ENCODE measurements at regions not wholly inside any gene's neighbourhood (a gene's known extent, or its start where the extent isn't known, plus 50 kb on each side); places are given as distances from the start of the nearest gene placed in this dataset.

DNA sequence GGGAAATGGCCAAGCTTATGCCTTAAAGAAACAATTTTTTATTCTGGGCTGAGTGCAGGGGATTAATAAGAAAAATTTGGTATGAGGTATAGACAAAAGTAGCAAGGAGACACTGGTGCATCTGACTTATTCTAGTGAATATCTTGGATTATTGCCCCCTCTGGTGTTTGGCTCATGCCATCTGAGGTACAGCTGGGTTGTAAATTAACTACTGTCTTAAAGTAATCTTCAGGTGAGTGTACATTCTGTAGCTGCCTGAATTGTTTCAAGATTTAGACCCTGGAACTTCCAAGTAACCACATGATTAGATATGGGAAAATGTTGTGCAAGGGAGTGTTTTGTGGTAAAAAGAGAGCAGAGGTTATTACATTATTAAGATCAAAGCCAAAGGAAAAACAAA is 988.7 kb downstream of the FAM133A start:
- H3K4me1 Mint-ChIP-seq (ENCODE audit: low read depth, unreplicated experiment) = no peaks in the 10 kb centered on the region
- H3K9me3 Mint-ChIP-seq (ENCODE audit: unreplicated experiment) = peaks cover 4% of the 10 kb centered on the region
- Histone ChIP-seq H3K4me3 (ENCODE audit: insufficient read depth, low read depth, low read length) (no peak overlapping the region), H3K36me3 (ENCODE audit: insufficient read depth, low read length) (no peaks in the 10 kb centered on the region), H3K27ac (ENCODE audit: low read depth, low read length) (no peak overlapping the region), H3K9ac (ENCODE audit: low read length) (no peak overlapping the region), H3K27me3 (ENCODE audit: insufficient read depth, low read length) (no peaks in the 10 kb centered on the region), H3K9me3 (ENCODE audit: insufficient read depth, low read depth, low read length) (no peaks in the 10 kb centered on the region), H3K4me2 (ENCODE audit: low read length) (no peak overlapping the region), H3K4me1 (ENCODE audit: insufficient read depth, low read length) (no peaks in the 10 kb centered on the region), H4K20me1 (ENCODE audit: insufficient read depth, low read length) (no peaks in the 10 kb centered on the region), H3K79me2 (ENCODE audit: insufficient read depth, low read length) (no peaks in the 10 kb centered on the region), H2AFZ (ENCODE audit: low read depth, low read length) (no peak overlapping the region)
- no peaks in the 10 kb centered on the region for H3K27me3 Mint-ChIP-seq (ENCODE audit: low read depth, unreplicated experiment)
- no peak overlapping the region for H3K4me3 Mint-ChIP-seq (ENCODE audit: unreplicated experiment)
- DNase-seq (ENCODE audit: low read depth) (no peak), FAIRE-seq (peak; percentile 82)
- no peak overlapping the region for H3K27ac Mint-ChIP-seq (ENCODE audit: unreplicated experiment)
- H3K36me3 Mint-ChIP-seq (ENCODE audit: low read depth, unreplicated experiment) = no peaks in the 10 kb centered on the region
- TF ChIP-seq EZH2 (IDR thresholded peaks at IDR 0.05; ENCODE audit: insufficient read depth, low read length) = no peak
- TF ChIP-seq, protein P1, sequence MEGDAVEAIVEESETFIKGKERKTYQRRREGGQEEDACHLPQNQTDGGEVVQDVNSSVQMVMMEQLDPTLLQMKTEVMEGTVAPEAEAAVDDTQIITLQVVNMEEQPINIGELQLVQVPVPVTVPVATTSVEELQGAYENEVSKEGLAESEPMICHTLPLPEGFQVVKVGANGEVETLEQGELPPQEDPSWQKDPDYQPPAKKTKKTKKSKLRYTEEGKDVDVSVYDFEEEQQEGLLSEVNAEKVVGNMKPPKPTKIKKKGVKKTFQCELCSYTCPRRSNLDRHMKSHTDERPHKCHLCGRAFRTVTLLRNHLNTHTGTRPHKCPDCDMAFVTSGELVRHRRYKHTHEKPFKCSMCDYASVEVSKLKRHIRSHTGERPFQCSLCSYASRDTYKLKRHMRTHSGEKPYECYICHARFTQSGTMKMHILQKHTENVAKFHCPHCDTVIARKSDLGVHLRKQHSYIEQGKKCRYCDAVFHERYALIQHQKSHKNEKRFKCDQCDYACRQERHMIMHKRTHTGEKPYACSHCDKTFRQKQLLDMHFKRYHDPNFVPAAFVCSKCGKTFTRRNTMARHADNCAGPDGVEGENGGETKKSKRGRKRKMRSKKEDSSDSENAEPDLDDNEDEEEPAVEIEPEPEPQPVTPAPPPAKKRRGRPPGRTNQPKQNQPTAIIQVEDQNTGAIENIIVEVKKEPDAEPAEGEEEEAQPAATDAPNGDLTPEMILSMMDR (IDR thresholded peaks at IDR 0.05; ENCODE audit: insufficient read depth, low read depth, low read length) = no peak

DNA sequence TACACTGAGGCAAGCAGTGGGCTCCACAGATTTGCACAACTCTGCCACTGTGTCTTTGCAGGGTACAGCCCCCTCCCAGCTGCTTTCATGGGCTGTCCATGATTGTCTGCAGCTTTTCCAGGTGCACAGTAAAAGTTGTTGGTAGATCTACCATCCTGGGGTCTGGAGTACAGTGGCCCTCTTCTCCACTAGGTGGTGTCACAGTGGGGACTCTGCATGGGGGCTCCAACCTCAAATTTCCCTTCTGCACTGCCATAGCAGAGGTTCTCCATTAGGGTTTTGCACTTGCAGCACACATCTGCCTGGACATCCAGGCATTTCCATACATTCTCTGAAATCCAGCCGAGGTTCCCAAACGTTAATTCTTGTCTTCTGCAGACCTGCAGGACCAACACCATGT is 1002.3 kb downstream of the FAM133A start:
- Histone ChIP-seq H3K27me3 (ENCODE audit: insufficient read depth, low read length) (no peaks in the 10 kb centered on the region), H3K9ac (ENCODE audit: low read length) (no peak overlapping the region), H3K27ac (ENCODE audit: low read depth, low read length) (no peak overlapping the region), H3K9me3 (ENCODE audit: insufficient read depth, low read depth, low read length) (no peaks in the 10 kb centered on the region), H4K20me1 (ENCODE audit: insufficient read depth, low read length) (no peaks in the 10 kb centered on the region), H3K4me2 (ENCODE audit: low read length) (no peak overlapping the region), H3K36me3 (ENCODE audit: insufficient read depth, low read length) (no peaks in the 10 kb centered on the region), H2AFZ (ENCODE audit: low read depth, low read length) (no peak overlapping the region), H3K79me2 (ENCODE audit: insufficient read depth, low read length) (no peaks in the 10 kb centered on the region), H3K4me3 (ENCODE audit: insufficient read depth, low read depth, low read length) (no peak overlapping the region), H3K4me1 (ENCODE audit: insufficient read depth, low read length) (no peaks in the 10 kb centered on the region)
- no peaks in the 10 kb centered on the region for H3K4me1 Mint-ChIP-seq (ENCODE audit: low read depth, unreplicated experiment)
- FAIRE-seq = no peak
- no peak for TF ChIP-seq EZH2 (IDR thresholded peaks at IDR 0.05; ENCODE audit: insufficient read depth, low read length)
- TF ChIP-seq, protein P1 (IDR thresholded peaks at IDR 0.05; ENCODE audit: insufficient read depth, low read depth, low read length) = no peak
- no peaks in the 10 kb centered on the region for H3K36me3 Mint-ChIP-seq (ENCODE audit: low read depth, unreplicated experiment)
- H3K4me3 Mint-ChIP-seq (ENCODE audit: unreplicated experiment) = no peak overlapping the region
- no peaks in the 10 kb centered on the region for H3K27me3 Mint-ChIP-seq (ENCODE audit: low read depth, unreplicated experiment)
- no peak for DNase-seq (ENCODE audit: low read depth)
- no peak overlapping the region for H3K27ac Mint-ChIP-seq (ENCODE audit: unreplicated experiment)
- H3K9me3 Mint-ChIP-seq (ENCODE audit: unreplicated experiment) = no peaks in the 10 kb centered on the region

DNA sequence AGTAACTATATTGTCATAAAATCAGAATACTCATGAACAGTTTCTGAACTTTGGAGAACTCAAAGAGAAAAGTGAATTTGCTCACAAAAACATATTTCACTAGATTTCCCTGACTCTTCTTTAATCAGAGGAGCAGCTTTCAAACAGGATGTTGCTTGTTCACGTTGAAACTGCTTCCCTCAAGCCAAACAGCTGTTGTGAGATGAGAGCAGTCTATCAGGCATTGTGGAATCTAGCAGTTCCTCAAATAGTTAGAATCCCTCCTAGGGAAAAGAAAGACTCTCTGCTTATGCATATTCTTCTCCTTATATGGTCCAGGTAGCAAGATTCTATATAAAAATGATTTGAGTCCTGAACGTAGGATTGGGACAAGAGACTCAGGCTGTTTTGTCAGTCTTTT is 1012.1 kb downstream of the FAM133A start:
- H3K9me3 Mint-ChIP-seq (ENCODE audit: unreplicated experiment) = peaks cover 3% of the 10 kb centered on the region
- H3K4me3 Mint-ChIP-seq (ENCODE audit: unreplicated experiment) = no peak overlapping the region
- Histone ChIP-seq H3K4me1 (ENCODE audit: insufficient read depth, low read length) (no peaks in the 10 kb centered on the region), H4K20me1 (ENCODE audit: insufficient read depth, low read length) (no peaks in the 10 kb centered on the region), H3K36me3 (ENCODE audit: insufficient read depth, low read length) (no peaks in the 10 kb centered on the region), H3K9me3 (ENCODE audit: insufficient read depth, low read depth, low read length) (no peaks in the 10 kb centered on the region), H3K27ac (ENCODE audit: low read depth, low read length) (no peak overlapping the region), H3K4me3 (ENCODE audit: insufficient read depth, low read depth, low read length) (no peak overlapping the region), H2AFZ (ENCODE audit: low read depth, low read length) (no peak overlapping the region), H3K4me2 (ENCODE audit: low read length) (no peak overlapping the region), H3K9ac (ENCODE audit: low read length) (no peak overlapping the region), H3K27me3 (ENCODE audit: insufficient read depth, low read length) (no peaks in the 10 kb centered on the region), H3K79me2 (ENCODE audit: insufficient read depth, low read length) (no peaks in the 10 kb centered on the region)
- FAIRE-seq (no peak), DNase-seq (ENCODE audit: low read depth) (no peak)
- H3K27ac Mint-ChIP-seq (ENCODE audit: unreplicated experiment) = no peak overlapping the region
- no peaks in the 10 kb centered on the region for H3K27me3 Mint-ChIP-seq (ENCODE audit: low read depth, unreplicated experiment)
- no peak for TF ChIP-seq EZH2 (IDR thresholded peaks at IDR 0.05; ENCODE audit: insufficient read depth, low read length)
- TF ChIP-seq, protein P1 (IDR thresholded peaks at IDR 0.05; ENCODE audit: insufficient read depth, low read depth, low read length) = no peak
- no peaks in the 10 kb centered on the region for H3K4me1 Mint-ChIP-seq (ENCODE audit: low read depth, unreplicated experiment)
- no peaks in the 10 kb centered on the region for H3K36me3 Mint-ChIP-seq (ENCODE audit: low read depth, unreplicated experiment)

Measured in astrocyte (in vitro differentiated cells and primary cell).